Stimulated activated CD4-positive, alpha-beta T cell treated with anti-CD3 and anti-CD28 coated beads, TNF-alpha, amount 100 ng/mL, for 48 hours (primary cell): ENCODE measurements at regions not wholly inside any gene's neighbourhood (a gene's known extent, or its start where the extent isn't known, plus 50 kb on each side); places are given as distances from the start of the nearest gene placed in this dataset.

Experiments
- DNase-seq, 3 donors: peaks; one replicate each; pipeline ENCODE4 v3.0.0-alpha.2; 2020; ENCODE audit warnings: low read depth in 3 of 3

GRCh38 chr1:218582646-218583045 is 237.5 kb downstream of the TGFB2 start:
- DNase-seq = no peak

GRCh38 chr1:218584418-218585155 is 239.5 kb downstream of the TGFB2 start:
- DNase-seq = no peak

GRCh38 chr1:218585511-218586184 is 240.5 kb downstream of the TGFB2 start:
- no peak for DNase-seq

- DNase-seq = no peak
Measured at GRCh38 chr1:218587900-218588299, 242.8 kb downstream of the TGFB2 start.

- no peak for DNase-seq
Measured at GRCh38 chr1:218588540-218589172, 243.5 kb downstream of the TGFB2 start.

- DNase-seq = no peak
Measured at GRCh38 chr1:218589487-218589886, 244.4 kb downstream of the TGFB2 start.

GRCh38 chr1:218591966-218592365 is 246.8 kb downstream of the TGFB2 start:
- DNase-seq = no peak

GRCh38 chr1:218592688-218593087 is 247.6 kb downstream of the TGFB2 start:
- DNase-seq = no peak

GRCh38 chr1:218600968-218601367 is 255.8 kb downstream of the TGFB2 start:
- DNase-seq = no peak

GRCh38 chr1:218604217-218604616 is 259.1 kb downstream of the TGFB2 start:
- no peak for DNase-seq

- no peak for DNase-seq
Measured at GRCh38 chr1:218611916-218612585, 266.9 kb downstream of the TGFB2 start.

- no peak for DNase-seq
Measured at GRCh38 chr1:218613105-218613504, 268.0 kb downstream of the TGFB2 start.

- no peak for DNase-seq
Measured at GRCh38 chr1:218614031-218614430, 268.9 kb downstream of the TGFB2 start.

- DNase-seq = no peak
Measured at GRCh38 chr1:218616681-218617080, 271.5 kb downstream of the TGFB2 start.

- no peak for DNase-seq
Measured at GRCh38 chr1:218617986-218618385, 272.9 kb downstream of the TGFB2 start.

- no peak for DNase-seq
Measured at GRCh38 chr1:218620956-218621355, 275.8 kb downstream of the TGFB2 start.

- DNase-seq = no peak
Measured at GRCh38 chr1:218624052-218624451, 278.9 kb downstream of the TGFB2 start.

GRCh38 chr1:218625393-218625792 is 280.3 kb downstream of the TGFB2 start:
- no peak for DNase-seq

- no peak for DNase-seq
Measured at GRCh38 chr1:218633238-218633988, 288.3 kb downstream of the TGFB2 start.

GRCh38 chr1:218634212-218634611 is 289.1 kb downstream of the TGFB2 start:
- no peak for DNase-seq

- DNase-seq = no peak
Measured at GRCh38 chr1:218636548-218636947, 291.4 kb downstream of the TGFB2 start.

GRCh38 chr1:218640173-218640572 is 295.0 kb downstream of the TGFB2 start:
- DNase-seq = no peak
